ENCODE measurements at regions not wholly inside any gene's neighbourhood (a gene's known extent, or its start where the extent isn't known, plus 50 kb on each side); places are given as distances from the start of the nearest gene placed in this dataset.

DNA sequence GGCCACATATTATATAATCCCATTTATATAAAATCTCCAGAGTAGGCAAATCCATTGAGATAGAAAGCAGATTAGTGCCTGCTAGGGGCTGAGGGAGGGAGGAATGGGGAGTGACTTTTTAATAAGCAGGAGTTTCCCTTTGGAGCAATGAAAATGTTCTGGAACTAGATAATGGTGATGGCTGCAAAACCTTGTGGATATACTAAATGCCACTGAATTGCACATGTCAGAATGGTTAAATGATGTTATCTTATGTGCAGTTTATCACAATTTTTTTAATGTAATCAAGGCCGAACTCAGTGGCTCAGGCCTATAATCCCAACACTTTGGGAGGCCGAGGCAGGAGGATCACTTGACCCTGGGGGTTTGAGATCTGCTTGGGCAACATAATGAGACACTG is 145.5 kb upstream of the AUTS2 start:
- H3K36me3 ChIP-seq, result no peaks in the 10 kb centered on the region
- no peak for DNase-seq
- TF ChIP-seq, protein P1, sequence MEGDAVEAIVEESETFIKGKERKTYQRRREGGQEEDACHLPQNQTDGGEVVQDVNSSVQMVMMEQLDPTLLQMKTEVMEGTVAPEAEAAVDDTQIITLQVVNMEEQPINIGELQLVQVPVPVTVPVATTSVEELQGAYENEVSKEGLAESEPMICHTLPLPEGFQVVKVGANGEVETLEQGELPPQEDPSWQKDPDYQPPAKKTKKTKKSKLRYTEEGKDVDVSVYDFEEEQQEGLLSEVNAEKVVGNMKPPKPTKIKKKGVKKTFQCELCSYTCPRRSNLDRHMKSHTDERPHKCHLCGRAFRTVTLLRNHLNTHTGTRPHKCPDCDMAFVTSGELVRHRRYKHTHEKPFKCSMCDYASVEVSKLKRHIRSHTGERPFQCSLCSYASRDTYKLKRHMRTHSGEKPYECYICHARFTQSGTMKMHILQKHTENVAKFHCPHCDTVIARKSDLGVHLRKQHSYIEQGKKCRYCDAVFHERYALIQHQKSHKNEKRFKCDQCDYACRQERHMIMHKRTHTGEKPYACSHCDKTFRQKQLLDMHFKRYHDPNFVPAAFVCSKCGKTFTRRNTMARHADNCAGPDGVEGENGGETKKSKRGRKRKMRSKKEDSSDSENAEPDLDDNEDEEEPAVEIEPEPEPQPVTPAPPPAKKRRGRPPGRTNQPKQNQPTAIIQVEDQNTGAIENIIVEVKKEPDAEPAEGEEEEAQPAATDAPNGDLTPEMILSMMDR (IDR thresholded peaks at IDR 0.05; ENCODE audit: low read depth, low read length), result no peak
- no peak overlapping the region for H3K4me3 ChIP-seq (ENCODE audit: low read depth, low read length)
- H3K27ac ChIP-seq, result no peak overlapping the region
- no peaks in the 10 kb centered on the region for H3K27me3 ChIP-seq (ENCODE audit: insufficient read depth, low read depth, severe bottlenecking)
- H3K9me3 ChIP-seq (ENCODE audit: severe bottlenecking), result no peaks in the 10 kb centered on the region

DNA sequence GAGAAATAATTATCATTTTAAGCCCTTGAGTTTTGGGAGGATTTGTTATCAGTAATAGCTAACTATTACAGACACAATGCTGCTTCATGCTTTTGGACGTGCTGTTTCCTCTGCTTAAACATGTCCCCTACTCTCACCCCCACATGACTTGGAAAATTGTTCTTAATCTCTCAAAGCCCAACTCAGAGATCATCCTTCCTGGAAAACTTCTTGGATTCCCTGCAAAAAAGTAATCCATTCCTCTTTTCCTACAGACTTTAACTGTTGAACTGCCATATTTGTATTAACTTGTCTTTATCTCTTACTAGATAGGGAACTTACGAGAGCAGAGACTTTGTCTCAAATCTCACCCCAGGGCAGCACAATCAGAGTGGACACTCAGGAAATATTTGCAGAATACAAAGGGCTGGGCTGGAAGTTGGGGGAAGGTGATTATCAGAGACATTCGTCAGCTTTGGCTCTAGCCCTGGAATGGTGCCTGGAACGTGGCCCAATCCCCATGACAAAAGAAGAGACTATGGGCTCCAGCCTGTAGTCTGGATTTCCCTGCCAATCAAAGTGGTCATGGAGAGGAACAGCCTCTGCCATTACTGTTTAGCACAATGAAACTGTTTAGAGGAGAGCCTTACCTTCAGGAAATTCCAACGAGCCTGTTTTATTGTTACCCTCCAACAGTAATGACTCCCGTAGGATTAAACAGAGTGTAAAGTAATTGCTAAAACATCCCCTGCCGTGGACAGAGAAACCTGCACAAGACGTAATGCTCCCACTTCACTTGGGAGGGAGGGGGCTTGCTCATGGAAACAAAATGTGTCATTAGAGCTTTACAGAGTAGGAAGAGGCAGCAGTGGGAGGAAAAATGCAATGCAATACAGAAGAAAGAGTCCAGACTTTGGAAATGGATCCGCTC is 140.4 kb upstream of the AUTS2 start:
- no peak overlapping the region; the same call in 1 of the 2 replicates for H3K27ac ChIP-seq
- no peak overlapping the region for H3K4me3 ChIP-seq (ENCODE audit: low read depth, low read length)
- no peaks in the 10 kb centered on the region for H3K27me3 ChIP-seq (ENCODE audit: insufficient read depth, low read depth, severe bottlenecking)
- DNase-seq, result no peak
- TF ChIP-seq, protein P1 (IDR thresholded peaks at IDR 0.05; ENCODE audit: low read depth, low read length), result no peak
- no peaks in the 10 kb centered on the region for H3K9me3 ChIP-seq (ENCODE audit: severe bottlenecking)
- H3K36me3 ChIP-seq, result no peaks in the 10 kb centered on the region

DNA sequence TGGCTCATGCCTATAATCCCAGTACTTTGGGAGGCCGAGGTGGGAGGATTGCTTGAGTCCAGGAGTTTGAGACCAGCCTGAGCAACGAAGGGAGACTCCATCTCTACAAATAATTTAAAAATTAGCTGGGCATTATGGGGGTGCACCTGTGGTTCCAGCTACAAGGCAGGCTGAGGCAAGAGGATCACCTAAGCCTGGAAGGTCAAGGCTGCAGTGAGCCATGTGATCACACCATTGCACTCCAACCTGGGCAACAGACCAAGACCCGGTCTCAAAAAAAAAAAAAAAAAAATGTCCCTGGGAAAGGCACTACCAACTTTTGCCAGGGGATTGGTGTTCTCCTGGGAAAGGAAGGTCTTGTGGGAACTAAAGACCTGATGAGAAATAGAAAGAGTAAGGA is 134.2 kb upstream of the AUTS2 start:
- H3K27me3 ChIP-seq (ENCODE audit: insufficient read depth, low read depth, severe bottlenecking), result no peaks in the 10 kb centered on the region
- no peak for DNase-seq
- no peaks in the 10 kb centered on the region for H3K36me3 ChIP-seq
- TF ChIP-seq, protein P1 (IDR thresholded peaks at IDR 0.05; ENCODE audit: low read depth, low read length), result no peak
- peaks cover 11% of the 10 kb centered on the region for H3K9me3 ChIP-seq (ENCODE audit: severe bottlenecking)
- H3K4me3 ChIP-seq (ENCODE audit: low read depth, low read length), result no peak overlapping the region
- H3K27ac ChIP-seq, result no peak overlapping the region

DNA sequence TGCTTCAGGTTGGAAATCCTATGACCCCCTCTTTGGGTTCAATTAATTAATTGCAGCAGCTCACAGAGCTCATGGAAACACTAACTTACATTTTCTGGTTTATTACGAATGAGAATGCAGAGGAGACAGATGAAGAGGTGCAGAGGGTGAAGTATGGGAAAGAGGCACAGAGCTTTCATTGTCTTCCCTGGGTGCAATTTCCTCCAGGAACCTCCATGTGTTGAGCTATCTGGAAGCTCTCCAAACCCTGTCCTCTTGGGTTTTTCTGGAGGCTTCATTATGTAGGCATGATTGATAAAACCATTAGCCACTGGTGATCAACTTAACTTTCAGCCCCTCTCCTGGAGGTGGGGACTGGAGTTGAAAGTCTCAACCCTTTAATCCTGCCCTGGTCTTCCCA is 133.0 kb upstream of the AUTS2 start:
- H3K27me3 ChIP-seq (ENCODE audit: insufficient read depth, low read depth, severe bottlenecking), result no peaks in the 10 kb centered on the region
- TF ChIP-seq, protein P1 (IDR thresholded peaks at IDR 0.05; ENCODE audit: low read depth, low read length), result no peak

DNA sequence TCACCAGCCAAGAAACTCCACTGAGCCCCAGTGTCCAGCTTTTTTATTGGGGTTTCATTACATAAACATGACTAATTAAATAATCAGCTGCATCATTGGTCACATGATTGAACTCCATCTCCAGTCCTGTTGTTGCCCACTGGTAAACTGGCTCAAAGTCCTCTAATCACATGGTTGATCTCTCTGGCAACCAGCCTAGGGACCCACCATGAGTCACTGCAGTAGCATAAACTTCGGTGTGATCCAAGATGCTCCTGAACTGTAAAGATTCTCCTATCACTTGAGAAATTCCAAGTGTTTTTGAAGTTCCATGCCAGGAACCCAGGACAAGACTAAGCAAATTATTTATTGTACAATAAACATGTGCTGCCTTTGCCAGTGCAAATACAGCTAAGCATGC is 130.4 kb upstream of the AUTS2 start:
- H3K9me3 ChIP-seq (ENCODE audit: severe bottlenecking), result peaks cover 11% of the 10 kb centered on the region
- TF ChIP-seq, protein P1 (IDR thresholded peaks at IDR 0.05; ENCODE audit: low read depth, low read length), result no peak
- no peak for DNase-seq
- H3K27me3 ChIP-seq (ENCODE audit: insufficient read depth, low read depth, severe bottlenecking), result no peaks in the 10 kb centered on the region
- H3K27ac ChIP-seq, result no peak overlapping the region
- H3K4me3 ChIP-seq (ENCODE audit: low read depth, low read length), result no peak overlapping the region
- no peaks in the 10 kb centered on the region for H3K36me3 ChIP-seq

More for the DNA sequence above, 133.0 kb upstream of the AUTS2 start:
- H3K4me3 ChIP-seq (ENCODE audit: low read depth, low read length), result no peak overlapping the region
- no peak for DNase-seq
- no peak overlapping the region for H3K27ac ChIP-seq
- H3K36me3 ChIP-seq, result no peaks in the 10 kb centered on the region
- peaks cover 11% of the 10 kb centered on the region for H3K9me3 ChIP-seq (ENCODE audit: severe bottlenecking)
